GM12878 (cell line): ENCODE measurements at regions not wholly inside any gene's neighbourhood (a gene's known extent, or its start where the extent isn't known, plus 50 kb on each side); places are given as distances from the start of the nearest gene placed in this dataset.

Source experiments
- KAT2A ChIP-seq: conservative IDR thresholded peaks from 2 replicates; pipeline ENCODE4 v1.6.1; 2011; ENCODE audit warnings: low read depth, low read length; ENCODE audit not compliant: control insufficient read depth
- KDM1A ChIP-seq: fragments of 200-600 bp; sonication (generic); IDR thresholded peaks from 2 replicates; pipeline ENCODE4 v1.6.1; 2016; ENCODE audit warnings: borderline replicate concordance
- SIX5 ChIP-seq: IDR thresholded peaks from 2 replicates; pipeline ENCODE4 v1.6.1; 2011; ENCODE audit warnings: mild to moderate bottlenecking, low read depth, low read length, moderate library complexity; ENCODE audit not compliant: severe bottlenecking
- USF2 ChIP-seq: IDR thresholded peaks from 2 replicates; pipeline ENCODE4 v1.6.1; 2011; ENCODE audit warnings: low read depth, low read length, improper control_type of control experiment, borderline replicate concordance
- TF ChIP-seq, protein P1 (sequence below): fragments of 450-650 bp; IDR thresholded peaks from 2 replicates; pipeline ENCODE4 v1.6.1; 2017; ENCODE audit warnings: mild to moderate bottlenecking, moderate library complexity
- TF ChIP-seq, protein P2 (sequence below): fragments of 450-650 bp; IDR thresholded peaks from 2 replicates; pipeline ENCODE4 v1.6.1; 2016; ENCODE audit warnings: mild to moderate bottlenecking, moderate library complexity, borderline replicate concordance
- TF ChIP-seq, protein P3 (sequence below): fragments of 150-350 bp; IDR thresholded peaks from 2 replicates; pipeline ENCODE4 v1.6.1; 2014; ENCODE audit warnings: mild to moderate bottlenecking, low read depth, low read length
- TF ChIP-seq, protein P4 (sequence below): IDR thresholded peaks from 2 replicates; pipeline ENCODE4 v1.6.1; 2012; ENCODE audit warnings: low read depth, low read length, improper control_type of control experiment

GRCh38 chr3:176628101-176628639 lies 569.1 kb downstream of the TBL1XR1 start (continued):
- TF ChIP-seq, protein P1, sequence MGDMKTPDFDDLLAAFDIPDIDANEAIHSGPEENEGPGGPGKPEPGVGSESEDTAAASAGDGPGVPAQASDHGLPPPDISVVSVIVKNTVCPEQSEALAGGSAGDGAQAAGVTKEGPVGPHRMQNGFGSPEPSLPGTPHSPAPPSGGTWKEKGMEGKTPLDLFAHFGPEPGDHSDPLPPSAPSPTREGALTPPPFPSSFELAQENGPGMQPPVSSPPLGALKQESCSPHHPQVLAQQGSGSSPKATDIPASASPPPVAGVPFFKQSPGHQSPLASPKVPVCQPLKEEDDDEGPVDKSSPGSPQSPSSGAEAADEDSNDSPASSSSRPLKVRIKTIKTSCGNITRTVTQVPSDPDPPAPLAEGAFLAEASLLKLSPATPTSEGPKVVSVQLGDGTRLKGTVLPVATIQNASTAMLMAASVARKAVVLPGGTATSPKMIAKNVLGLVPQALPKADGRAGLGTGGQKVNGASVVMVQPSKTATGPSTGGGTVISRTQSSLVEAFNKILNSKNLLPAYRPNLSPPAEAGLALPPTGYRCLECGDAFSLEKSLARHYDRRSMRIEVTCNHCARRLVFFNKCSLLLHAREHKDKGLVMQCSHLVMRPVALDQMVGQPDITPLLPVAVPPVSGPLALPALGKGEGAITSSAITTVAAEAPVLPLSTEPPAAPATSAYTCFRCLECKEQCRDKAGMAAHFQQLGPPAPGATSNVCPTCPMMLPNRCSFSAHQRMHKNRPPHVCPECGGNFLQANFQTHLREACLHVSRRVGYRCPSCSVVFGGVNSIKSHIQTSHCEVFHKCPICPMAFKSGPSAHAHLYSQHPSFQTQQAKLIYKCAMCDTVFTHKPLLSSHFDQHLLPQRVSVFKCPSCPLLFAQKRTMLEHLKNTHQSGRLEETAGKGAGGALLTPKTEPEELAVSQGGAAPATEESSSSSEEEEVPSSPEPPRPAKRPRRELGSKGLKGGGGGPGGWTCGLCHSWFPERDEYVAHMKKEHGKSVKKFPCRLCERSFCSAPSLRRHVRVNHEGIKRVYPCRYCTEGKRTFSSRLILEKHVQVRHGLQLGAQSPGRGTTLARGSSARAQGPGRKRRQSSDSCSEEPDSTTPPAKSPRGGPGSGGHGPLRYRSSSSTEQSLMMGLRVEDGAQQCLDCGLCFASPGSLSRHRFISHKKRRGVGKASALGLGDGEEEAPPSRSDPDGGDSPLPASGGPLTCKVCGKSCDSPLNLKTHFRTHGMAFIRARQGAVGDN, result no peak
- TF ChIP-seq KDM1A (no peak), KAT2A (no peak), SIX5 (no peak), USF2 (no peak)
- TF ChIP-seq, protein P2, sequence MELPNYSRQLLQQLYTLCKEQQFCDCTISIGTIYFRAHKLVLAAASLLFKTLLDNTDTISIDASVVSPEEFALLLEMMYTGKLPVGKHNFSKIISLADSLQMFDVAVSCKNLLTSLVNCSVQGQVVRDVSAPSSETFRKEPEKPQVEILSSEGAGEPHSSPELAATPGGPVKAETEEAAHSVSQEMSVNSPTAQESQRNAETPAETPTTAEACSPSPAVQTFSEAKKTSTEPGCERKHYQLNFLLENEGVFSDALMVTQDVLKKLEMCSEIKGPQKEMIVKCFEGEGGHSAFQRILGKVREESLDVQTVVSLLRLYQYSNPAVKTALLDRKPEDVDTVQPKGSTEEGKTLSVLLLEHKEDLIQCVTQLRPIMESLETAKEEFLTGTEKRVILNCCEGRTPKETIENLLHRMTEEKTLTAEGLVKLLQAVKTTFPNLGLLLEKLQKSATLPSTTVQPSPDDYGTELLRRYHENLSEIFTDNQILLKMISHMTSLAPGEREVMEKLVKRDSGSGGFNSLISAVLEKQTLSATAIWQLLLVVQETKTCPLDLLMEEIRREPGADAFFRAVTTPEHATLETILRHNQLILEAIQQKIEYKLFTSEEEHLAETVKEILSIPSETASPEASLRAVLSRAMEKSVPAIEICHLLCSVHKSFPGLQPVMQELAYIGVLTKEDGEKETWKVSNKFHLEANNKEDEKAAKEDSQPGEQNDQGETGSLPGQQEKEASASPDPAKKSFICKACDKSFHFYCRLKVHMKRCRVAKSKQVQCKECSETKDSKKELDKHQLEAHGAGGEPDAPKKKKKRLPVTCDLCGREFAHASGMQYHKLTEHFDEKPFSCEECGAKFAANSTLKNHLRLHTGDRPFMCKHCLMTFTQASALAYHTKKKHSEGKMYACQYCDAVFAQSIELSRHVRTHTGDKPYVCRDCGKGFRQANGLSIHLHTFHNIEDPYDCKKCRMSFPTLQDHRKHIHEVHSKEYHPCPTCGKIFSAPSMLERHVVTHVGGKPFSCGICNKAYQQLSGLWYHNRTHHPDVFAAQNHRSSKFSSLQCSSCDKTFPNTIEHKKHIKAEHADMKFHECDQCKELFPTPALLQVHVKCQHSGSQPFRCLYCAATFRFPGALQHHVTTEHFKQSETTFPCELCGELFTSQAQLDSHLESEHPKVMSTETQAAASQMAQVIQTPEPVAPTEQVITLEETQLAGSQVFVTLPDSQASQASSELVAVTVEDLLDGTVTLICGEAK, result no peak
- TF ChIP-seq, protein P3, sequence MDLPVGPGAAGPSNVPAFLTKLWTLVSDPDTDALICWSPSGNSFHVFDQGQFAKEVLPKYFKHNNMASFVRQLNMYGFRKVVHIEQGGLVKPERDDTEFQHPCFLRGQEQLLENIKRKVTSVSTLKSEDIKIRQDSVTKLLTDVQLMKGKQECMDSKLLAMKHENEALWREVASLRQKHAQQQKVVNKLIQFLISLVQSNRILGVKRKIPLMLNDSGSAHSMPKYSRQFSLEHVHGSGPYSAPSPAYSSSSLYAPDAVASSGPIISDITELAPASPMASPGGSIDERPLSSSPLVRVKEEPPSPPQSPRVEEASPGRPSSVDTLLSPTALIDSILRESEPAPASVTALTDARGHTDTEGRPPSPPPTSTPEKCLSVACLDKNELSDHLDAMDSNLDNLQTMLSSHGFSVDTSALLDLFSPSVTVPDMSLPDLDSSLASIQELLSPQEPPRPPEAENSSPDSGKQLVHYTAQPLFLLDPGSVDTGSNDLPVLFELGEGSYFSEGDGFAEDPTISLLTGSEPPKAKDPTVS, result no peak
- TF ChIP-seq, protein P4, sequence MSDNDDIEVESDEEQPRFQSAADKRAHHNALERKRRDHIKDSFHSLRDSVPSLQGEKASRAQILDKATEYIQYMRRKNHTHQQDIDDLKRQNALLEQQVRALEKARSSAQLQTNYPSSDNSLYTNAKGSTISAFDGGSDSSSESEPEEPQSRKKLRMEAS, result no peak
